OCI-M1 (cell line): ENCODE measurements at regions not wholly inside any gene's neighbourhood (a gene's known extent, or its start where the extent isn't known, plus 50 kb on each side); places are given as distances from the start of the nearest gene placed in this dataset.

ENCODE experiments used
- DNase-seq: peaks from one replicate; lab custom pipeline; 2025; lab: John Stamatoyannopoulos, UW

DNA sequence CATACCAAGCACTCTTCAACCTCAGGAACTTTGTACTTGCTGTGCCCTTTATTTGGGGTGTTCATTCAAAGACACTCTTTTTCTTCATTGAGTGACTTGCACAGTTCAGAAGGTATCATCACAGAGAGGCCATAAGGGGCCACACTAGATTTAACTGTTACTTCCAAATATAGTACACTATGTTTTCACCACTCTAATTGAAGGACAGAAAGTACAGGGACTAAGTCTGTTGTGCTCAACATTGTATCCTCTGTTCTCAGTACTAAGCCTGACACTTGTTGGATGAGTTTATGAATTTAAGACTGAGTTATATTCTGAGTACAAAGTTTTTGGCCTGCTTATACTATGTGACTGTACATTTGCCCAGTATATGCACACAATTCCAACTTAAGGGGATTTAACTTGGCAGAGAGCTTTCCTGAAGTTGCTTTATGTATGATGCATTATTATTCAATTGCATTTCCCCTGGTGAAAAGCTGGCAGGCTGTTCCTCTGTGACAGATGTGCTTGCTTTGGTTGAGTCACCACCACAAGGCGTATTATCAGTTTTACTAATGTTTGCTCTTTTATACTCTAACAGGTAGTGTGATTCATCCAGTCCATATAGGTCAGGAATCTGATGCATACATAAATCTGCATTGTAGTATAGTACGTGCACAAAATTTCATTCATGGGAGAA is 714.8 kb downstream of the TLR4 start:
- no peak for DNase-seq

DNA sequence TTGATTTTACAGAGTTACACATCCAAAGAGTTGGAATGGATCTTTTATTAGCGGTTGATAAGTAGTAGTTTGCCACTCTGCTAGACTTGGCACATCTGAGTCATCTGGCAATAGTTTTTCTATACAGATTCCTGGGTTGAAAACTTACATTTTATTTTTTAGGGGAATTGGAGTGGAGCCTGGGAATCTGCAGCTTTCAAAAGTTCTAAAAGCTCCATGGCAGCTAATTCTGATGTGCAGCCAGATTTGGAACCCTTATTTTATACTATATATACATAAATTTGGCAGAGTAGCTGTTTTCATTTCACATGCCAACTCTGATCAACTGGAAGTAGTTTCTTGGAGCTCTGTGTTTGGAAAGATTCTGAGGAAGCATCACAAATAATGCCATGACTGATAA is 715.5 kb downstream of the TLR4 start:
- no peak for DNase-seq

DNA sequence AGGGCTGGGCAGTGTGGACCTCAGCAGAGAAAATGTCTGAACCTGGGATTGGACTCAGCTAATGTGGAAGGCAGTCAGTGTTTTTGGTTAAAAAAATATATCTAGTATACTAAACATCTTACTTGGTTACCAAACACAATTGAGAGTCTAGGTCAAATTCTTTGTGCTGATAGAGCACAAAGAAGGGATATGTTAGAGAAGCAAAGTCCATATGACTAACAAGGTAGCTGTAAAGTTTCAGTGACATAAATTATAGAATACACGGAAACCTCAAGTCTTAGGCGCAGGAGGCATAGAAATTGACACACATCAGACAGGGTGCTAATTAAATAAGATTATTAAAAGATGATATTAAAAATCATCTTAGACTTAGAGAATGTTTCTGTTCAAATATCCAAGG is 718.3 kb downstream of the TLR4 start:
- no peak for DNase-seq

DNA sequence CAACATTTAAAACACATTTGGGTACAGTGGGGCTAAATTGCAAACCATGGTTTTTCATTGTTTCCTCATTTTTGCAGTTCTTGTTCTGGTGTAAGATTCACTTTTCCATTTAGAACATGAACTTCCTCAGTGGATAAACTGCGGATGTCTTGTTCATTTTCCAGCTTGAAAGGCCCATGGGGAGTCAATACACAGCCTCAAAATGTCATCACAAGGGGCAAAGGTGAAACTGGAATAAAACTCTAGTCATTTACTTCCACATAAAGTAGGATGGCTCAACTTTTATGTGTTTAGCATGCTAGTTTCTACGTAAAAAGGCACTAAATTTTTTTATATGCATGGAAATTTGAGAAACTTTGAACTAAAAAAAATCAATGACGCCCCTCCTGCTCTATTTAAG is 718.8 kb downstream of the TLR4 start:
- no peak for DNase-seq

DNA sequence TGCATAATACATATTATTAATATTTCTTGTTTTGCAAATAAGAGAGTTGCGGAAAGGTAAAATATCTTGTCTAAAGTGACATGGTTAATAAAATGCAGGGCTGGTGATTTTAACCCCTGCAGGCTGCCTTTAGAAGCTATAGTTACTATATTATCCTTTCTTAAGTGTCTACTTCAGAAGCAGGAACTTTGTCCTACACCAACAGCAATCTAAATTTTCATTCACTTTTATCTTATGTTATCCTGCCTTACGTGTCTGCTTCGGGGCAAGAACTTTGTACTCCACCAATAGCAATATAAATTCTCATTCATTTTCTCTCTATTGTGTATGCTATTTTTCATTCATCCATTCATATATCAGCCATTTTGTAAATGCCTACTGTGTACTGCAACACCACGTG is 719.5 kb downstream of the TLR4 start:
- no peak for DNase-seq

DNA sequence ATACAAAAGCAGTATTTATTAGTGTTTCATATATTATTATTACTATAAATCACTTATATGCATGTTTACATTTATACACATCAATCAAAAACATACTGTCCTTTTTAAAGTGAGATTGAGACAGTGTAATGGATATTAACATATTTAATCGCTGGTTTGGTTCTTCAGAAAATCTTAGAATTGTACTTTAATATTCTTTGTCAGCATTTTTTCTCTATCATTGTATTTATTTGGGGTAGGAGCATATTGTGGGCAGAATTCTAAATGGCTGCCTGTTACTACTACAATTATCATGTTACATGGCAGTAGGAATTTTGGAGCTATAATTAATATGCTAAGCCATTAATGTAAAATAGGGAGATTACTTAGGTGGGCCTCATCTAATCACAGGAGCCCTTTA is 722.6 kb downstream of the TLR4 start:
- no peak for DNase-seq

DNA sequence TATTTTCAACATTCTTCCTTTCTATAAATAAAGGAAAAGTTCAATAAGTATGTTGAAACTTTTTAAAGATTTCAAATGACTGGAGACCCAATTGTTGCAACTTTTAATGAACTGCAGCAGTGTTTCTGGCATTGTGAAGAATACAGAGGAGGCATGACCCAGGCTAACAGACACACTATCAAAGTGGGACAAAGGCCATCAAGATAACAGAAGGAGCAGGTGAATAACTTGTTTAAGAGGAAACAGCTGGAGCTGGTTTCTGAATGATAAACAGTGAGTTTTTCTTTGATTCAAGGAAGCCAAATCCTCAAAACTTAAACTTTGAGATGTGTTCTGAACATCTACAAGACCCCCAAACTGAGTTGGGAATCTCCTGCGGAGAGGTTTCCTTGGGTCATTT is 734.6 kb downstream of the TLR4 start:
- DNase-seq: no peak

DNA sequence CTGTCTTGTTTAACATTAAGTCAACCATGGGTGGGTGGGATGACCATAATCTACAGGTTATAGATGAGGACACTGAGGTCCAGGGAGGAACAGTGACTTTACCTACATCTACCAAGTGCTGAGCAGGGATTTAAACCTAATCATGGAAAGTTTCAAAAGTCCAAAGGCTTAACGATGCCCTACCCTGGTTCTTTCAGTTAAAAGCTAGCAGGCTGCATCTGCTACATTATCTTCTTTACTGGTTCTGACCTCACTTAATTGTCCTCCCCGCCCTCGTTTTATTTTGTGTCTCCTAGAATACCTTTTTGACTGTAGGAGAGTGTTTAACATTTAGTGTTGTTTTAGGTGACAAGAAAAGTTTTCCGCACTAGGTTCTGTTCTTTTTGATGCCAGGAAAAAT is 735.2 kb downstream of the TLR4 start:
- no peak for DNase-seq

DNA sequence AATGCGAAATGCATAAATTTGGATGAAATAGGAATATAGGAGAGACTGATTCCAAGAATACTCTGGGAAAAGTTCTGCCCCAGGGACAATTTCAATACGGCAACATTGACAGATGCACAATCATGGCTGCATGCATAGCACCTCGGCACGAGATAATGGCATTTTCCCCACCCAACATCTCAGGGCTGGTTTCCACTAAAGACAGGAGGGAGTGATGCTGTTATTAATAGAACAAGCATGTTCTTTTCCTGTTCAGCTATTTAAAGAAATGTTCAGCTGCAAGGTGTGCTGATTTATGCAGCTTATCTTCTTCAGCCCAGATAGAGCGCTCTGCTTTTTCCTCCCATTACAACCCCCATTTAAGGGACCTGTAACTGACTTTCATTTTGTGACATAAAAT is 740.2 kb downstream of the TLR4 start:
- no peak for DNase-seq

DNA sequence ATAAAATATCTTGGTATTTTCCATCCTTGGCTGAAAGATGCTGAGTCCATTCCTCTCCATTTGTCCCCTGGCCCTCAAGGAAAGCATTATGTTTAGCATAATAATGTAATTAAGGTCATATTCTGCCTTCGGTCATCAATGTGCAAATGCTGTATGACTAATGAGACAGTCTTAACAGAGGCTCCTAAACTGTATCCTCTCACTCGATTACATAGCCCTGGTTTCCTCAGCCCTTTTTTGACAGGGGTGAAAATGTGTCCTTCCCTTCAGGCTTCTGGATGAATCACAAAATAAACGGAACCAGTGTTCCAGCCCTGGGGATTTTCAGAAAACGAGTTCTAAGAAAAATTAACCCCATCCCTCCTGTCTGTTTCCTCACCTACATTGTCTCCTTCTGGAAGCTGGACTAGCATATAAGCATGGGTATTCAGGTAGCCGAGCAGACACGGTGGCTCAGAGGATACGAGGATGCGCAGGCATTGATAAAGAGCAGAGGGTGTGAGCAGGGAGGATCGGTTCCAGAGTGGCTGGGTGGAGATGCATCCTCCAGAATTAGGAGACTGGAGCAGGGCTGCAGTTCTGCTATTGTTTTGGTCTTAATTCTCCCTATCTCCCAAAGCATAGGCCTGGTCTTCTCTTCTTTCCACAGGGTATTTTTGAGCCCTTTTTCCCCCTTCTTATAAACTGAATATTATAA is 742.9 kb downstream of the TLR4 start:
- DNase-seq: no peak

DNA sequence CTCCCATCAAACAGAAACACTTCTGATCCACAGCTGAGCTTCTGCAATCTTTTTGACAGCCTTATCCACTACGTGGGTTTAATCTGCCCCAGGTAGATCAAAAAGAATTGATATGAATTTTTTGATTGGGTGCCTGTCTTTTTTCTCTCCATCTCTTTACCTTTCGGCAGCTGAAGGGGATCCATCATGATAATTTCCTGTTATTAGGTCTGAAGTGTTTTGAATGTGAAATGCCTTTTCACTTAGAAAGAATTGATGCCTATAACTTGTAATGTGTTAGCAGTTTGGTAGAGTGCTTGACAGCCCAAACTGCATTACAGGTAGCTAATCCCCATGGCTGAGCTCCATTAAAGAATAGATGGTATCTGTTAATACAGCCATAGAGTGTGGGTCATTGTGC is 745.4 kb downstream of the TLR4 start:
- DNase-seq: no peak

DNA sequence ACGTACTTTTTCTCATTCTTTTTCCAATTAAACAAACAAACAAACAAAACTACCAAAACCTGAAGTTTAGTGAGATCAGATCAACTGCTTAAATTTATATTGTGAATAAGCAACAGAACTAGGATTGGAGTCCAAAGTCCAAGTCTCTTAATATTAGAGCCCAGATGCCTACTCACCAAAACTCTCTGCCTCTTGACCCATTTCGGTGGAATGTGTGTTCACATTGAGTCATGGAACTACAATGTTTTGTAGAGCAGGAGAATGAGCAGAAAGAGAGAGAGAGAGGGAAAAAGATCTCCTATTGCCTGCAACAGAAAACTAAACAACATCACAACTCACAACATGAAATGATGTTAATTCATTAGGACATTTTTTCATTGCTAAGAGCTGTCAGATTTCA is 751.1 kb downstream of the TLR4 start:
- DNase-seq: no peak

DNA sequence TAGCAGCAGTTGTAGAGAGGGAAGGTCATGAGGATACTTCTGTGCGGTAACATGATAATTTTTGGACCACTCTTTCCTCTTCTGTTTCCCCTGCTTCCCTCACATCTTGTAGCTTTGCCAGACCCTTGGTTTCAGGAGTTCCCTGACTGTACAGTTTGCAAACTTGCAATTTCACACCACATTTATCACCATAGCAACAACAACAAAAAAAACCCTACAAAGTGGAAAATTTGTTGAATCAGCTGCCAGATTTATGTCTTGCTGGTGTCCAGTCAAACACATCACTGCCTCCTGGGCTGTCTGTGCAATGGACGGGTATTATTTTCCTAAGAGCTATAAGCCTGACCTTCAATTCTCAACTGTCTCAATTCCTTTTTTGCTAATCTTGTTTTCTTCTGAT is 751.6 kb downstream of the TLR4 start:
- no peak for DNase-seq

DNA sequence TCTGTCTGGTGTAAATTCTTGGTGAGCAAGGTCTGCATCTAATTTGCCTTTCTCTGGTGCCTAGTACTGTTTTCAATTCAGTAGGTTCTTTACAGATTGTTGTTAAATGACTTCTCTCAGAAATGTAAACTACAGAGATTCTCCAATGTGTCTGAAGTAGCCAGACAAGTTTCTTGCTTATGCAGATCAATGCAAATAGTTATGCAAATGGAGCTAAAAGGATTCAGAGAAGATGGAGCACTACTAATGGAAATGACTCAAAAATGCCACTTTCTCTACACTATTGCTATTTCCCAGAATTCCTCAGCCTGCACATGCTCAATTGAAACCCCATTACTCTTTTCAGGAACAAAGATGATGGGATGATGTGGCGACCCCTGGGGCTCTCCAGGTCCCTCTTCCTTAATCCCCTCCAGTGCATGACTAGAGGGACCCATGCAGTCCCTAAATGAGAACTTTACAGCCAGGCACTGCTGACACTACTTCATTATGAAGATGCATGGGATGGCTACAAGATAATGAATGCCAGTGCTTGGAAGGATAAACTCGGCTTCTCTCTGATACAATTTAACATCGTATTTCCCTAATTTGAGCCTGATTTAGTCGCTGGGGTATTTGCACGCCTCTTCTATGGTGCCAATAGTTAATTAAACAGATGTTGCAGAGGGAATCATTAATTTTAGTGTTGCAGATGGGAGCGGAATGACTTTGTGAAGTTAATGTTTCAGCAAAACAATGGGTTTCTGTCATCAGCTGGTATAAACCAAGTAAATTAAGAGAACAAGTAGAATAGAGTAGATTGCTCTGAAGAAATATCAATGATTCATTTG is 753.2 kb downstream of the TLR4 start:
- DNase-seq: no peak

DNA sequence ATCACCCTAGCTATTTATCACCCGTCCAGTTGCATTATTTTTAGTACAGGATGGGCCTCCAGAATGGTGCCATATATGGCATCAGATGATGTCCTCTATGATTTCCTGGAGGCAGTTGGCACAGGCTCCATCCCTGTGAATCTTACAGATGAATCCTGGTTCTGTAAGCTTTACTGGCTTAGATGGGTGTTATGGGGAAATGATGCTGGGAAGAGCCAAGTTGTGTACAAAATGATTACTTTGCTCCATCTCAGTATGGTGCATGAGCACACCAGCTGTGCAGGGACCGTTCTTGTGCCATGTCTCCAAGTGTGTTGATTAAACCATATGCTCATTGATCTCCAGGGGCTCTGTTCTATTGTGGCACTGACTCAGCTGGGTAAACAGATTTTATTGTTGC is 755.7 kb downstream of the TLR4 start:
- no peak for DNase-seq

DNA sequence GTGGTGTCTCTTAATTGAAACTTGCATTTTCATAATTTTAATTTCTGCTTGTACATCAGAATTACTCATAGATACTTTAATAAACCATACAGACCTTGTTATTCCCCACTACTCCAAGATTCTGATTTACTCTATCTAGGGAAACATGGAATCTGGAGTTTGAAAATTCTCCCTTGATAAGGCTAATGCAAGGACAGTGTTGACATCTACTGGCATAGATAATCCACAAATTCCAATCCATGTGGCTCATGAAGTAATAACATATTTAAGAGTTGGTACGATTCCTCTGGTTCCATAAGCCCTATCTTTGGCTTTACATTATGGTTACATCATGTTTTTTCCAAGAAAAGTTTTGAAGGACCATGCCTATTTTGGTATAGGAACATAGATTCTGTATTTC is 759.2 kb downstream of the TLR4 start:
- DNase-seq: no peak

DNA sequence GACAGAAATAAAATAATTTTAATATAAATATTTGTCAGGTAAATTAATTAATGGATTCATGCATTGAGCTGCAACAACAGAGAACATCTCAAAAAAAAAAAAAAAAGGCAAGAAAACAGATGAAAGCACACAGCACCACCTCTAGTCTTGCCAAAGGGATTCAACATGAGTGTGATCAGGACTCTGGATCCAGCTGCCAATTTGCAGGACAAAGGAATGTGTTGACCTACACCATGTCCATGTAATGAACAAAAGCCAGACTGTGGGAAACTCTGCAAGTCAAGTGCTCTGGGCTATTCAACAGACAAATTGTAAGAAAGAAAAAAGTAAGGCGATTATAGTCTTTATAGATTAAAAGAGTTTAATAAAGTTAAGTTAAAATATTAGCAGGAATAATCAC is 769.3 kb downstream of the TLR4 start:
- DNase-seq: no peak

DNA sequence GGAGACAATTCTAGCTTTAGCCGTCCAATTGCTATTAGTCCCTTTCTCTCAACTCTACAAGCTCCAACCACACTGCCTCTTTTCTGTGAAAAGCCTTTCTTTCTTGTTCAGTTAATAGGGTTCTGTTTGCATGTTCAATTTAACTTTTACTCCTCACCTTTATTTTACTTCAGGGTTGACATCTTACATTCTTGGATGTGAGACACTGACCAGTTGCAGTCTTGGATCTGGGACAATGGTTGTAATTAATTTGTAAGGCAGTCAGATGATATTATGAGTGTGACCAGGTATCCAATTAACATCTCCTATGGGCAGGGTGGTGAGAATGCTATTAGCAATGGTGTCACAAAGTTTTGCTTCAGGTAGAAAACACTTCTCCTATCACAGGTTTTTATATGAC is 774.5 kb downstream of the TLR4 start:
- no peak for DNase-seq

DNA sequence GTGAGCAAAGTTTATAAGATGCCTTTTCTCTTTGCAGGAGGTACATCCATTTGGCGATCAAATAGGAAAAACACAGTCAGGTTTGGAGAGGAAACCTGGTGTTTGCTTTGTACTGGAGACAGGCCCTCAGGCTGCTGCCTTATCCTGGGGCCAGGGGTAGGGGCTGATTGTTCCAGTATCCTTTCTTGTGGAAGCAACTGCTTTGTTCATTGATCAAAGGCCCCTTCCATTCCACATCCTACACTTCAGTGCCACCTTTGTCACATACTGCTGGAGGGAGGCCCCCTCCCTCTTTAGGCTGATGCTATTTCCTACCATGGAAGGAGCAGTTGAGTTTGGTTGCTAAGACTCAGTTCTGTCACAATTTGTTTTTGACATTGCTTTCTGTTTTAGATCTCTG is 778.1 kb downstream of the TLR4 start:
- DNase-seq: no peak

DNA sequence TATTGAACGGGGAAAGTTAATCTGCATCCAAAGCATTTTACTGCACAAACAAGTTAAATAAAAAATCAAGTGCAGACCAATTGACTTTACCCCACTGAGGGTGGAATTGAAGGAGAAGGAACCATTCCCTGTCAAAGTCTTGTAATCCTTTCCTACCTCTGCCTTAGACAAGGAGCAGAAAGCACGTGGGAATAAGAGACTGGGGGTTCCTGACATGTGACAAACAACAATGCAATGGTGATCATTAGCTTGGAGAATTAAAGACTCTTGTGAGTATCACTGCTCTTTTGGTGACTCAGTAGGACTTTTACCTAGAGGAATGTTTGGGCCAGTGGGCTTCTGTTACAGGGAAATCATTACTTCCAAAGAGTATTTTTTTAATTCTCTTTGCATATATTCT is 779.5 kb downstream of the TLR4 start:
- DNase-seq: no peak

DNA sequence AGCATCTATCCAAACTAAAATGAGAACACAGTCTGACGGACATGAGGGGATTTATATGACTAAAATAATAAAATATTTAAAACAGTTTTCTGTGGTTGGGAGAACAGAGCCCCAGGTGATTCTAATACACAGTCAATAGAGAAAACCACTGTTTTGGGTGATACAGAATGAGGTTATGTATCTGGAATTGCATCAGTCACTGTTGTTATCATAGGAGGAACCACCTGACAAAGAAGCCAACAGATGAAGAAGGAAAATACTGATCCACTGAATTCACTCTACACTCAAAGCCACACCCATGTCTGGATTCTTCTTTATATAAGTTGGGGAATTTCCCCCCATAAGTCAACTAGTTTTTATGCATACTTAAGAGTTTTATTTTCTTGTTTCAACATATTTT is 799.0 kb downstream of the TLR4 start:
- no peak for DNase-seq

DNA sequence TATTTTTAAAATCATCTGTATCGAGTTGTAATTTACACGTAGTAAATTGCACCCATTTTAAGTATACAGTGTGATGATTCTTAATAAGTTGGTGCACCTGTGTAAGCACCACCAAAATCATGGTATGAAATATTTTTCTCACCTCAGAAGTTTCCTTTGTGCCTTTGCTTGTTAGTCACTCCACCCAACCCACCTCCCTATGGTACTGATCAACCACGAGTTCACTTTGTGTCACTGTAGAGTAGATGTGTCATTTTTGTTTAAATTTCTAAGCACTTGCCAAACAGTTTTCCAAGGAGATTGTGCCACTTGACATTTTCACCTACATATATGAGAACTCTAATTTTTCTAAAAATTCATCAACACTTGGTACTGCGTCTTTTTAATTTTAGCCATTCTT is 806.5 kb downstream of the TLR4 start:
- DNase-seq: no peak

DNA sequence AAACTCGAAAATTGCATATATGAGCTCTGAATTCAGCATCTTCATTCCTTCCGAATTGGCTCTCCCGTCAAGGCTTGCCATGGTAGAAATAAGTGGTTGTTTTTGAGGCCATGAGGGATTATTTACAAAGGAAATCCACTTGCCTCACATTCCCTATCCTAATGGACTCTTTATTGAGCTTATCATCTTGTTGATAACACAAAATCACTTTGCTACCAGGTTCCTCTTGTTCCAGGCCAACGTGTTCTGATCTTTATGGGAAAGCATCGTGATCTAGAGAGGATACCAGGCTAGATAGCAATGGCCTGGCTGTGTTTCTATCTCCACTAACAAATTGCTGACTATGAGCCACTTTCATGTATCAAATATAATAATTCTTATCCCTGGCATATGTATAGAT is 811.7 kb downstream of the TLR4 start:
- no peak for DNase-seq
